Neural cell (in vitro differentiated cells): ENCODE measurements at regions not wholly inside any gene's neighbourhood (a gene's known extent, or its start where the extent isn't known, plus 50 kb on each side); places are given as distances from the start of the nearest gene placed in this dataset.

Experiments used
- MXI1 ChIP-seq: fragments of 450-650 bp; conservative IDR thresholded peaks from 2 replicates; pipeline ENCODE4 v1.6.1; 2014; ENCODE audit warnings: antibody characterized with exemption, mild to moderate bottlenecking; ENCODE audit not compliant: poor library complexity, severe bottlenecking
- POLR2AphosphoS5 ChIP-seq: IDR thresholded peaks from 2 replicates; pipeline ENCODE4 v1.6.1; 2012
- TAF1 ChIP-seq: IDR thresholded peaks from 2 replicates; pipeline ENCODE4 v1.6.1; 2012; ENCODE audit warnings: low read depth

DNA sequence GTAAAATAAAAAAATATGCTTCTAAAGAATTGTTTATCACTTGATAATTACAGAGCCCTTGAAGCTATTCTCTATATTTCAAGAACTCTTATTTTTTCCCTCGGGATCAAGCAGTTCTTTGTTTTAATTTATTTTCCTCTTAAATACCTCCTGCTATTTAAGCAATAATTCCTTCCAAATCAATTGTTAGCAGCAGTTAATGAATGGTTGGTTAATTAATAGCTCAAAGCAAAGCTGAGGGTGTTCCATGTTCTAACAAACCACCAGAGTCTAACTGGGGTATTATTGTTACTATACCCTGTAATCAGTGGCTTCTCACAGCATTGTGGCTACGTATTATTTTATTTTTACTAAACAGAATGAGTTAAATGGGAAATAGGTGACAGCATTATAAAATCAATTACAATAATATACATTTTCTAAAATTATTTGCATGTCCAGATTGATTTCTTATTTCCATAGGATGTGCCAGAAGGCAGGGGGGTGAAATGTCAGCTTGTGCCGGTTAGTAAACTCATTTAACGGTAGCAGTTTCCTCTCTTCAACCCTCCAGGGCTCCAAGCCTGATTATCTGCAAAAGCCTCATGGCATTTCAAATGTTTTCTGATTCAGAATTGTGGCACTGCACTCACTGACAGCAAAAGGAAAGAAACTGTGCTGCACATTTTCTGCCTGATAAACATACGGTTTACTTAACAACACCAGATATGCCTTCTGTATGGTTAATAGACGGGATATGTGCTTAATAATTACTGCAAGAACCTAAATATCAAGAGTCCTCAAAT lies 286.9 kb upstream of the EMCN start:
- TF ChIP-seq POLR2AphosphoS5, result no peak
- no peak for TF ChIP-seq MXI1
- no peak for TF ChIP-seq TAF1
